GM13977 (cell line): ENCODE measurements at regions not wholly inside any gene's neighbourhood (a gene's known extent, or its start where the extent isn't known, plus 50 kb on each side); places are given as distances from the start of the nearest gene placed in this dataset.

Experiments used
- DNase-seq: peaks from one replicate; pipeline ENCODE4 v3.0.0; 2012; ENCODE audit warnings: low spot score
- CTCF ChIP-seq: IDR thresholded peaks from 2 replicates; pipeline ENCODE4 v1.5.1; 2012; ENCODE audit warnings: mild to moderate bottlenecking, control low read depth; ENCODE audit not compliant: insufficient read depth; ENCODE audit errors: extremely low read depth, missing control alignments
- in situ Hi-C: fragments of 300-500 bp; cut with MboI; formaldehyde crosslinking; loops from one replicate; pipeline ENCODE4 v1.12.0; 2022; ENCODE audit warnings: low sequenced_read_pairs, low pct_unique_long_range_greater_than_20kb, mixed read lengths, inconsistent platforms; ENCODE audit not compliant: unreplicated experiment

DNA sequence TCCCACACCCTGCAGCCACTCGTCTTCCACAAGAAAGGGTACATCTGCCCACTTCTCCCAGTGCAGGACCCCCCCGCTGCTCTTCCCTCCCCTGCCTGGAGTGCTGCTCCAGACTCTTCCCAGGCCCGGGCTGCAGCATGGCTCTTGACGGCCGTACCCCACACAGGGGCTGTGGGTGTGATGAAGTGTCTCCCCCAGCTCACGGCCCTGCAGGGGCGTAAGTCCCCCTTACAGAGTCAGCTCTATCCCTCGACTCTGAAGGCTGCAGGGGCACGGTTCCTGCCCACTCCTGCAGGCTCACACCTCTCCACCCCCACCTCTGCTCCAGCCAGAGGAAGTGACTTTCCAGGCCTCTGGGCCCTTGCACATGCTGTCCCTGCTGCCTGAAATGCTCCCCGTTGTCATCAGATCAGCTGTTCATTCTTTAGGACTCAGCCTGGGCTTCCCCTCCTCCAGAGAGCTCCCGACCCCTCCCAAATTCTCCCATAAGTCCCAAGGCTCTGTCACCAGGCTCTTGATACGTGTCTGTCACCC lies 180.6 kb upstream of the IER5L start:
- DNase-seq = no peak
- TF ChIP-seq CTCF = no peak
- in situ Hi-C loops = no loop called here

- TF ChIP-seq CTCF = no peak
- DNase-seq = no peak
- in situ Hi-C loops = no loop called here
Measured at GRCh38 chr9:129357773-129358245, 179.7 kb upstream of the IER5L start.

GRCh38 chr9:129356871-129357772 lies 179.1 kb upstream of the IER5L start:
- TF ChIP-seq CTCF = no peak
- in situ Hi-C loops = no loop called here
- DNase-seq = no peak

- in situ Hi-C loops = no loop called here
- no peak for DNase-seq
- no peak for TF ChIP-seq CTCF
Measured at GRCh38 chr9:129355631-129356030, 177.6 kb upstream of the IER5L start.

DNA sequence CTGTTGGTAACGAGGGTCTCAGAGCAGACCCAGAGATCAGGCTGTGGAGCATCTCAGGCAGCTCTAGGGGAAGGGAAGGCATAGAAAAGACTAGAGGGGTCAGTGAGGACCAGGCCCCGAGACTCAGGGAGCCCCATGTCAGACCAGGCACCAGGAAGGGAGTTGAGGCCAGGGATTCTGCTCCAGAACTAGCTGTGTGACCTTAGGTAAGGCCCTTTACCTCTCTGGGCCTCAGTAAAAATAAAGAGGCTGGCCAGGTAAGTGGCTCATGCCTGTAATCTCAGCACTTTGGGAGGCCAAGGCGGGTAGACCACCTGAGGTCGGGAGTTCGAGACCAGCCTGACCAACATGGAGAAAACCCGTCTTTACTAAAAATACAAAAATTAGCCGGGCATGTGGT lies 176.4 kb upstream of the IER5L start:
- TF ChIP-seq CTCF = no peak
- in situ Hi-C loops = no loop called here
- DNase-seq = no peak

- in situ Hi-C loops = no loop called here
- DNase-seq = no peak
- no peak for TF ChIP-seq CTCF
Measured at GRCh38 chr9:129353697-129354336, 175.8 kb upstream of the IER5L start.
